ENCODE measurements at regions not wholly inside any gene's neighbourhood (a gene's known extent, or its start where the extent isn't known, plus 50 kb on each side); places are given as distances from the start of the nearest gene placed in this dataset.

DNA sequence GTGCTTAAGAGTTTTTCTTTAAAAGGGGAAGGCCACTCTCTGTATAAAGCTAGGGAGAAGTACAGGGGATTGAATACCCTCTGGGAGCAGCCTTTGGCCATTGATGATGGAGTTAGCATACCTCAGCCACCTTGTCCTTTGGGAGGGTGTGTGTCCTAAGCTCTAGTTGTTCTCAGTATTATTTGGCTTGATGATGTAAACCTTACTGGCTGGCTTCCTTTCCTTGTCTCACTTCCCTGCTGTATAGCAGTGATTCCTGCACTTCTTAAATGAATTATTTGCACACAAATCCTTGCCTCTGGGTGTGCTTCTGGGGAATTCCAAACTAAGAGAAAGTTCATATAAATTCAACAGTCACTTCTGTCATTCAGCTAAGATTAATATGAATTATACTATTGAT lies 234.9 kb upstream of the RIOK2 start:
- Mint-ChIP-seq H3K9me3 (no peaks in the 10 kb centered on the region), H3K27ac (no peak overlapping the region), H3K27me3 (ENCODE audit: low read depth) (no peaks in the 10 kb centered on the region), H3K4me1 (ENCODE audit: low read depth) (no peaks in the 10 kb centered on the region), H3K4me3 (no peak overlapping the region), H3K36me3 (ENCODE audit: insufficient read depth in 2 of 2) (no peaks in the 10 kb centered on the region)
- no peak for ATAC-seq (replicated peaks in 1 of 2)
- no peak for DNase-seq

DNA sequence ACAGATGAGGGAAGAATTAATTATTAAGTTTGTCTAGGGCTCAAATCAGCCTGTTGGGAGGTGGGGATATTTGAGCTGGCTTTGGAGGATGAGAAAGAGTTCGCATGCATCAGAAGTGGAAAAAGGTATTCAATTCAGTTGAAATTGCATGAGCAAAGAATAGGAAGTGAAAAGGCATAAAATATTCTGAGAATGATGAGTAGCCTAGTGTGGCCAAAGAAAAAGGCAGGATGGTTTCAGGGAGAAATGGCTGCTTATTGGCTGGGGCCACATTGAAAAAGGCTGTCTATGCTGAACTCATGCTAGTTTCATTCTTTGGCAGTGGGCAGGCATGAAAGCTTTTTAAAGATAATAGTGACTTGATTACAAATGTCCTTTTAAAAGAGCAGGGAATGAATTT lies 235.4 kb upstream of the RIOK2 start:
- DNase-seq (no peak), ATAC-seq (replicated peaks in 1 of 2) (no peak)
- Mint-ChIP-seq H3K9me3 (no peaks in the 10 kb centered on the region), H3K27ac (no peak overlapping the region), H3K27me3 (ENCODE audit: low read depth) (no peaks in the 10 kb centered on the region), H3K4me3 (no peak overlapping the region), H3K4me1 (ENCODE audit: low read depth) (no peaks in the 10 kb centered on the region), H3K36me3 (ENCODE audit: insufficient read depth in 2 of 2) (no peaks in the 10 kb centered on the region)

DNA sequence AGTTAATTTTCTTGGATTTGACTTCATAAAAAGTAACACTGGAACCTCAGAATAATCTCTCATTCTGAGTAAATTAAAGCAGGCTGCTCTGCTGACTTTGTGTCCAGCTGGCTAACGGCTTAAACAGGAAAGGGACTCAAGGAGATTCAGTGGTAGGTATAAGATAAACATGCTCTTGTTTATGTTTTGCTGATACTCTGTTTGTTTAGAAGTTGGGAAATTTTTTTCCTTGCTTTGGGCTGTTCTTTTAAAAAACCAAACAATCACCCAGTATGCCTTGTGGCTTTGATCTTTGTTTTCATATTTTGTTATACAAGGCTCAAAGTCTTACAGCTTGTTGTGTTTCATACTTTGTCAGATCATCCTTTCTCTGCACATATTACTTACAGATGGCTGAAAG lies 237.6 kb upstream of the RIOK2 start:
- no peaks in the 10 kb centered on the region for H3K36me3 Mint-ChIP-seq (ENCODE audit: insufficient read depth in 2 of 2)
- ATAC-seq (replicated peaks in 1 of 2), result no peak
- no peak overlapping the region for H3K27ac Mint-ChIP-seq
- no peak overlapping the region for H3K4me3 Mint-ChIP-seq
- no peak for DNase-seq
- H3K27me3 Mint-ChIP-seq (ENCODE audit: low read depth), result no peaks in the 10 kb centered on the region
- no peaks in the 10 kb centered on the region for H3K4me1 Mint-ChIP-seq (ENCODE audit: low read depth)
- H3K9me3 Mint-ChIP-seq, result no peaks in the 10 kb centered on the region

DNA sequence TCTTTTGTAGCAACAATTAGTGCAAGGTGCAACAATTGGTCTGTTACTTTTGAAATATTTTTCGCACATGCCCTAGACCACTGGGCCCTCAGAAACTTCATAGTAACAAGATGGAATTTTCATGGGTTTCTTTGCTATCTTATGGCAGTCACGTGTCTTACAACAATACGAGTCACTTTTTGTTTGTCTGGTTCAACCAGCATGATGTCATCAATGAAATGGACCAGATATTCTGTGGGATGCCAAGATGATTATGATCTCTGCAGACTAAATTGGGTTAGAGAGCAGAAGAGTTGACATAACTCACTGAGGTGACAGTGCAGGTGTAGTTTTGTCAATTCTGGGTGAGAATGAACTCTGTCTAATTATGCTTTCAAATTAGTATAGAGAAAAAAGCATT lies 239.6 kb upstream of the RIOK2 start:
- no peak for DNase-seq

DNA sequence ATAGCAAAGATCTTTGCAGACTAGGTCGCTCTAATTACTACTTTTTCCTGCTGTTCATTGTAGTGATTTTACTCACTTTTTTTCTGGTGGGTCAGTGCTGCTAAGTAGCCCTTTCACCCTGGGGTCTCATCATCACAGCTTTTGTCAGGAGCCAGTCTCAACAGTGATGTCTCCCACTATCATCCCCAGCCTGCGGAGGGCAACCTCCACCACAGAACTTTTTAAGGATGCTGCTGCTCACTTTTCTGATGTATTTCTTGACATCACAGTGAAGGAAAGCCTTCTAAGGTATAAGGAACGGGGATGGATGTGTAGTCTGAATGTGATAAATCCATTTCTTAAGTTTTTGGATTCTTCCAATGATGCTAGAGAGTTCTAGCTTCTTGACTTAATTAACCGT lies 242.5 kb upstream of the RIOK2 start:
- DNase-seq, result peak in 1 of 2 donors; percentile 1
- H3K27me3 Mint-ChIP-seq (ENCODE audit: low read depth), result no peaks in the 10 kb centered on the region
- no peaks in the 10 kb centered on the region for H3K9me3 Mint-ChIP-seq
- no peaks in the 10 kb centered on the region for H3K4me1 Mint-ChIP-seq (ENCODE audit: low read depth)
- no peak overlapping the region for H3K27ac Mint-ChIP-seq
- ATAC-seq (replicated peaks in 1 of 2), result no peak
- no peaks in the 10 kb centered on the region for H3K36me3 Mint-ChIP-seq (ENCODE audit: insufficient read depth in 2 of 2)
- no peak overlapping the region for H3K4me3 Mint-ChIP-seq

More for the DNA sequence above, 239.6 kb upstream of the RIOK2 start:
- ATAC-seq (replicated peaks in 1 of 2), result no peak
- Mint-ChIP-seq H3K9me3 (no peaks in the 10 kb centered on the region), H3K36me3 (ENCODE audit: insufficient read depth in 2 of 2) (no peaks in the 10 kb centered on the region), H3K27ac (no peak overlapping the region), H3K27me3 (ENCODE audit: low read depth) (no peaks in the 10 kb centered on the region), H3K4me3 (no peak overlapping the region), H3K4me1 (ENCODE audit: low read depth) (no peaks in the 10 kb centered on the region)

DNA sequence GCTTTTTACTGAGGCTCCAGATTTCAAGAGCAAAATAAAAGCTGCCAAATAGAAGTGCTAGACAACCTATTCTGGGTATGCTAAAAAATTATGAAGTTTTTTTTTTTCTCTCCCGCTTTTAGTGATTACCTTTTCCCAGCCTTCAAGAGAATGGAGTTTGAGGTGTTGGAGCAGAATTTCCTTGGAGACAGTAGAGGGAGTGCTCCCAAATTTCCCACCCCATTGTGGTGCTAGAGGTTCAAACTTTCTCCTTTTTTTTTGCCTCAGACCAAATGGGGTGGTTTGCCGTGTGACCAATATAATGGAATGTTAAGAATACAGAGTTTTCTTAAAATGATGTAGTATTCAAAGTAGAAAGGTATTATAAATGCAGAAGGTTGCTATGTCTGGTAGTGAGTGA lies 244.2 kb upstream of the RIOK2 start:
- Mint-ChIP-seq H3K9me3 (no peaks in the 10 kb centered on the region), H3K36me3 (ENCODE audit: insufficient read depth in 2 of 2) (no peaks in the 10 kb centered on the region), H3K4me1 (ENCODE audit: low read depth) (no peaks in the 10 kb centered on the region), H3K27me3 (ENCODE audit: low read depth) (no peaks in the 10 kb centered on the region), H3K4me3 (no peak overlapping the region), H3K27ac (no peak overlapping the region)
- no peak for ATAC-seq (replicated peaks in 1 of 2)
- no peak for DNase-seq

DNA sequence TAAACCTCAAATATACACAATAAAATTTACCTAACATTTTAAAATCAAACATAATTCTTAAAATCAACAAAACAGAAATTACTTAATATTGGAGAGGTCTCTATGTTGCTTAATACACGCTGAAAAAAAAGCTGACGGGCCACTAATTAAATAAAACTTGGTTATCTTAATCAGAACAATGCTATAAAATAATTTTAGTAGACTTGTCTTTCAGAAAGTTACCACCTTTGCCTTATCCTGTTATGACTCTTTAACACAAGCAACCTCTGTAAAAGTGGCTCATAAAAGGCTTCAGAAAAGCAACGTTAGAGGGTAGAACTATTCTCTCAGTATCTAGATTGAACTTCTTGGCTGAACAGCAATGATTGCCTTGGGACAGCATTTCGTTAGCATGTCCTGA lies 251.0 kb upstream of the RIOK2 start:
- Mint-ChIP-seq H3K4me1 (ENCODE audit: low read depth) (no peaks in the 10 kb centered on the region), H3K27me3 (ENCODE audit: low read depth) (no peaks in the 10 kb centered on the region), H3K36me3 (ENCODE audit: insufficient read depth in 2 of 2) (no peaks in the 10 kb centered on the region), H3K4me3 (no peak overlapping the region), H3K9me3 (no peaks in the 10 kb centered on the region), H3K27ac (no peak overlapping the region)
- DNase-seq (no peak), ATAC-seq (replicated peaks in 1 of 2) (no peak)

DNA sequence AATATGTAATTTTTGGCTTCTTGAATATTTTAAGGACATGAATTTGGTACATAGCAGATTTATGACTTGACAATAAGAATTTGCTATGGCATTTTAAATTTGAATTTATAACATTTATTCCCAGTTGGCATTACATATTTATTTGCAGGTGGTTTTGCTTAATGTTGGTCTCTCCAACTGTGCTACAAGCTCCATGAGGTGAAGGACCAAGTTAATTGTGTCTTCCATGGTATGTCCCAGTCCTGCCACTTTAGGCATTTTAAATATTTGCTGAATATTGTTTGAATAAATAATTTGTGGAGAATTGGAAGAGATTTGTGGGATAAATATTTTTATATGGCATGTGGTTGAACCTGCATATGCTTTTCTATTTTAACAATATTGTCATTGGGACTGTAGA lies 253.4 kb upstream of the RIOK2 start:
- Mint-ChIP-seq H3K36me3 (ENCODE audit: insufficient read depth in 2 of 2) (no peaks in the 10 kb centered on the region), H3K4me1 (ENCODE audit: low read depth) (no peaks in the 10 kb centered on the region), H3K4me3 (no peak overlapping the region), H3K9me3 (no peaks in the 10 kb centered on the region), H3K27me3 (ENCODE audit: low read depth) (no peaks in the 10 kb centered on the region), H3K27ac (no peak overlapping the region)
- DNase-seq (no peak), ATAC-seq (replicated peaks in 1 of 2) (no peak)

DNA sequence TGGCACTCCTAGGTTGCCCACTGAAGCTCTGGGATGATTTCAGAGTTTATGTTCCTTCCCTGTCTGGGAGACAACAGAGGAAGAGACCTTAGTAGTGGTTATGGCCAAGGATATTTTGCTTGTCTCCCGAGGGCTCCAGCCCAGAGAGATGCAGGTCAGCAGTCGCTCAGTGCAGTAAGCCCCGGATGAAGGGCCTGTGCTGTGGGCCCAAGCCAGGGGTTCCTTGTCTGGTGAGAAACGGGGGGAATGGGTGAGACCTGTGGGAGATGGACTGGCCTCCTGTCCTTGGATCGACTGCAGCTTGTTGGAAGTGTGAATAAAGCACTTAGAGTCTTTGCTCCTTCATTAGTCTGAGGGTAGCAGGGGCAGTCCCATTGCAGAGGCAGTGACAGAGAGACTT lies 260.7 kb upstream of the RIOK2 start:
- Mint-ChIP-seq H3K36me3 (ENCODE audit: insufficient read depth in 2 of 2) (peaks cover 2 to 3% of the 10 kb centered on the region in 2 donors), H3K27ac (no peak overlapping the region), H3K27me3 (ENCODE audit: low read depth) (no peaks in the 10 kb centered on the region), H3K9me3 (peaks cover 4 to 15% of the 10 kb centered on the region in 2 donors), H3K4me1 (ENCODE audit: low read depth) (no peaks in the 10 kb centered on the region), H3K4me3 (no peak overlapping the region)
- DNase-seq, result no peak
- no peak for ATAC-seq (replicated peaks in 1 of 2)

DNA sequence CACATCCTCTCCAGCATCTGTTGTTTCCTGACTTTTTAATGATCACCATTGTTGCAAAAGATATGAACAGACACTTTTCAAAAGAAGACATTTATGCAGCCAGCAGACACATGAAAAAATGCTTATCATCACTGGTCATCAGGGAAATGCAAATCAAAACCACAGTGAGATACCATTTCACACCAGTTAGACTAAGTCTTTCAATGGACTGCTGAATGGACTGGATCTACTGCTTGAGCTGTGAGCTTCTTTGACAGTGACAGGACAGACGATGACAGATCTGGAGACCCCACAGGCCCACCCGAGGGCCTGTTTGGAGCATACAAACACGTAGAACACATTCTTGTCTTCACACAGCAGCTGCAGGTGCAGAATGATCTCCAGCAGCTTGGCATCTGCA lies 266.1 kb upstream of the RIOK2 start:
- H3K4me3 Mint-ChIP-seq, result no peak overlapping the region
- no peak for ATAC-seq (replicated peaks in 1 of 2)
- H3K27ac Mint-ChIP-seq, result no peak overlapping the region
- H3K36me3 Mint-ChIP-seq (ENCODE audit: insufficient read depth in 2 of 2), result no peaks in the 10 kb centered on the region
- no peak for DNase-seq
- no peaks in the 10 kb centered on the region for H3K4me1 Mint-ChIP-seq (ENCODE audit: low read depth)
- H3K27me3 Mint-ChIP-seq (ENCODE audit: low read depth), result no peaks in the 10 kb centered on the region
- H3K9me3 Mint-ChIP-seq, result peaks cover 0 to 8% of the 10 kb centered on the region in 2 donors

DNA sequence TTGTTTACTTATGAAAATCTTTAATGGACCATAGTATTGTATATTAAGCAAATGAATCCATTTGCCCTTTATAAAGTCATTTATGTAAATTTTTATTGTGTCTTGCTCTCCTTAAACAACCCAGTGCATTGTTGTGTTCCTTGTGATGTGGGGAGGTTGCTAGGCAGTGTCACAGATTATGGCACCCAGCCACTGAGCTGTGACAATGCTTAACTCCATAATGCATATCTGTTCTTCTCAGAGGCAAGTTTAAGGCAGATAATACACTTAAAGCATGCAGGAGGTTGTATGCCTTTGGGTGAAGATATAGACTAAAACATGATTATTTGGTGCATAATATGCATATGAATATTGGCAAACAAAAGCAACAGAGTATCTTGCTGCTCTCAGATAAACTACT lies 269.6 kb upstream of the RIOK2 start:
- Mint-ChIP-seq H3K4me1 (ENCODE audit: low read depth) (no peaks in the 10 kb centered on the region), H3K27ac (no peak overlapping the region), H3K27me3 (ENCODE audit: low read depth) (no peaks in the 10 kb centered on the region), H3K9me3 (peaks cover 0 to 4% of the 10 kb centered on the region in 2 donors), H3K4me3 (no peak overlapping the region), H3K36me3 (ENCODE audit: insufficient read depth in 2 of 2) (no peaks in the 10 kb centered on the region)
- no peak for ATAC-seq (replicated peaks in 1 of 2)
- no peak for DNase-seq

DNA sequence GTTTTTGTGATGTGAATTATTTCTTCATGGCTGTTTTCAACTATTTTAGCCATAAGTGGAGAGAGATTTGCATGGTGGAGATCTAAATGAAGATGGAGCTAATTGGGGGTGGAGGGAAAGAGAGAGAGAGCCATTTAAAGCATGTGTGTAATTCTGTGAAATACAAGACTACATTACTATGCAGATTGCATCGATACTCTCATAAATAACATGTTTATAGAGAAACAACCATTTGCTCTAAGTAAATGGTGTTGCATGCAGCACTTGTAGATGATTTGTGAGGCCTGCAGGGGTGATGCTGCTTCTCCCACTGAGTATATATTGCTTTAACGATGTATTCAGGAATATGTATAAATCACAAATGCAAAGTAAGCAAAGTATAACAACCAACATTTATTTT lies 270.2 kb upstream of the RIOK2 start:
- Mint-ChIP-seq H3K27me3 (ENCODE audit: low read depth) (no peaks in the 10 kb centered on the region), H3K4me3 (no peak overlapping the region), H3K4me1 (ENCODE audit: low read depth) (no peaks in the 10 kb centered on the region), H3K9me3 (peaks cover 0 to 4% of the 10 kb centered on the region in 2 donors), H3K27ac (no peak overlapping the region), H3K36me3 (ENCODE audit: insufficient read depth in 2 of 2) (no peaks in the 10 kb centered on the region)
- ATAC-seq (replicated peaks in 1 of 2) (no peak), DNase-seq (no peak)

DNA sequence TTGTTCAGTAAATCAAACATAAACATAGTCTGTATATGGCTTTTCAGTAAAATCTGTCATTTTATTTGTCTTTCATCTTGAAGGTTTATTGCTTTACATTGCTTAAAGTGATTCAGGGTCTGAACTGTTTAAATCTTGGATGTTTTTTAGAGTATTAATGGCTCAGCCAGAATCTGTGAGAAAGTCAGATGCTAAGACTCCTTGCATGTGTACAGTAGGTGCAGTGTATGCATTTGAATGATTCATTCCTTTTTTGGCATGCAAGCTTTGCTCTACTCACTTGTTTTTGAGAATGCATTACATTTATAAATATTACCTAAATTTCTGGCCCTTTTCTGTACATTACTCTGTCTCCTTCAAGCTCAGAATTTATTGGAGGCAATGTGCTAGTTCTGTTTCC lies 271.0 kb upstream of the RIOK2 start:
- peaks cover 0 to 3% of the 10 kb centered on the region in 2 donors for H3K9me3 Mint-ChIP-seq
- no peaks in the 10 kb centered on the region for H3K36me3 Mint-ChIP-seq (ENCODE audit: insufficient read depth in 2 of 2)
- no peaks in the 10 kb centered on the region for H3K27me3 Mint-ChIP-seq (ENCODE audit: low read depth)
- ATAC-seq (replicated peaks in 1 of 2), result no peak
- DNase-seq, result no peak
- no peaks in the 10 kb centered on the region for H3K4me1 Mint-ChIP-seq (ENCODE audit: low read depth)
- no peak overlapping the region for H3K4me3 Mint-ChIP-seq
- H3K27ac Mint-ChIP-seq, result no peak overlapping the region

DNA sequence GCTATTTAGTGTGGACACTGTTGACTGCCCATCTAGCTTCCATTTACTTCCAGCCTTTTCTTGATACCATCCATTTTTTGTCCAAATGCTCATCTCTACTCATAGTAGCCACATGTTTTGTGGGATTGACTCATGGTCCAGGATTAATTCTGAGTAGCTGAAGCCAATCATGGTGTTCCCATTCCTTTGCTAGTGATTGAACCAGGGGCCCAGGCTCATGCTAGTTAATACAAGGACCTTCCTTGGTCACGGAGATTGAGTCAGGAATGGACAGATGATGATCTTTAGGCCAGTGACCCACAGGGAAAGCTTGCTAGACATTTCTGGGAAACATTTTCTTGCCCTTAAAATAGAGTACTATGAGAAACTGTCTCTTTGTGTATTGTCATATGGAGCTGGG lies 272.9 kb upstream of the RIOK2 start:
- Mint-ChIP-seq H3K36me3 (ENCODE audit: insufficient read depth in 2 of 2) (no peaks in the 10 kb centered on the region), H3K9me3 (peaks cover 0 to 1% of the 10 kb centered on the region in 2 donors), H3K27me3 (ENCODE audit: low read depth) (no peaks in the 10 kb centered on the region), H3K27ac (no peak overlapping the region), H3K4me3 (no peak overlapping the region), H3K4me1 (ENCODE audit: low read depth) (no peaks in the 10 kb centered on the region)
- no peak for ATAC-seq (replicated peaks in 1 of 2)
- no peak for DNase-seq

DNA sequence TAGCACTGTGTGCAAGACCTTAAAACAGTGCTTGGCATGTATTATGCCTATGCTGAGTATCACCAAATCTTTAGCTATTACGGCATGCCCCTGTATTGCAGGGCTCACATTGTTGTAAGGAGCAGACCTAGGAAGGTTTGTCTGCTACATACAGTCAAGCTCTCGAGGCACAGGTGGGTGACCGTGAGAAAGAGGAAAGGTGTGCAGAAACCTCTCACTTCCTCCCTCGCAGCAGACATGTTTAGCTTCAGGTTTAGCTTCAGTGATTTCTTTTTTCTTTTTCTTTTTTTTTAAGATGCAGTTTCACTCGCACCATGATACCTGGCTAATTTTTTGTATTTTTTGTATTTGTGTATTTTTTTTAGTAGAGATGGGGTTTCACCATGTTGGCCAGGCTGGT lies 275.8 kb upstream of the RIOK2 start:
- DNase-seq (no peak), ATAC-seq (replicated peaks in 1 of 2) (no peak)
- no peaks in the 10 kb centered on the region for H3K4me1 Mint-ChIP-seq (ENCODE audit: low read depth)
- H3K27ac Mint-ChIP-seq, result no peak overlapping the region
- no peaks in the 10 kb centered on the region for H3K36me3 Mint-ChIP-seq (ENCODE audit: insufficient read depth in 2 of 2)
- peaks cover 0 to 1% of the 10 kb centered on the region in 2 donors for H3K9me3 Mint-ChIP-seq
- H3K27me3 Mint-ChIP-seq (ENCODE audit: low read depth), result no peaks in the 10 kb centered on the region
- no peak overlapping the region for H3K4me3 Mint-ChIP-seq
